Activated CD8-positive, alpha-beta memory T cell treated with anti-CD3 and anti-CD28 coated beads, Interleukin-2, amount 10 ng/mL, durations not matched to agents 7 days and 5 days (primary cell): ENCODE measurements at regions not wholly inside any gene's neighbourhood (a gene's known extent, or its start where the extent isn't known, plus 50 kb on each side); places are given as distances from the start of the nearest gene placed in this dataset.
"Not testable (repeated sequence)": the region's sequence is repeated elsewhere in the genome, so short reads cannot be mapped to it uniquely, and the experiment has no call there.

ENCODE experiments used
- ATAC-seq: fragments of 150-1000 bp; cut with Tn5 transposase; one replicate; pipeline ENCODE4 v1.10.0; 2021; ENCODE audit warnings: moderate library complexity
- CTCF ChIA-PET: fragments of 350-600 bp; sonication (Branson Sonifier 250); formaldehyde crosslinking; loops from one replicate; lab custom pipeline; 2021; ENCODE audit warnings: antibody characterized with exemption; lab: Charles Lee
- DNase-seq: peaks from one replicate; pipeline ENCODE4 v3.0.0-alpha.2; 2020
- H3K27ac Mint-ChIP-seq: one replicate; pipeline ENCODE4 v1.8.0; 2021; ENCODE audit warnings: mild to moderate bottlenecking, mixed read lengths
- H3K27me3 Mint-ChIP-seq: one replicate; pipeline ENCODE4 v1.8.0; 2021; ENCODE audit warnings: mixed read lengths
- H3K36me3 Mint-ChIP-seq: one replicate; pipeline ENCODE4 v1.8.0; 2021; ENCODE audit warnings: mild to moderate bottlenecking, mixed read lengths
- H3K4me1 Mint-ChIP-seq: one replicate; pipeline ENCODE4 v1.8.0; 2021; ENCODE audit warnings: mixed read lengths
- H3K4me3 Mint-ChIP-seq: one replicate; pipeline ENCODE4 v1.8.0; 2021; ENCODE audit warnings: mild to moderate bottlenecking, moderate library complexity, mixed read lengths
- H3K9me3 Mint-ChIP-seq: one replicate; pipeline ENCODE4 v1.8.0; 2022; ENCODE audit warnings: low read depth, mixed read lengths

DNA sequence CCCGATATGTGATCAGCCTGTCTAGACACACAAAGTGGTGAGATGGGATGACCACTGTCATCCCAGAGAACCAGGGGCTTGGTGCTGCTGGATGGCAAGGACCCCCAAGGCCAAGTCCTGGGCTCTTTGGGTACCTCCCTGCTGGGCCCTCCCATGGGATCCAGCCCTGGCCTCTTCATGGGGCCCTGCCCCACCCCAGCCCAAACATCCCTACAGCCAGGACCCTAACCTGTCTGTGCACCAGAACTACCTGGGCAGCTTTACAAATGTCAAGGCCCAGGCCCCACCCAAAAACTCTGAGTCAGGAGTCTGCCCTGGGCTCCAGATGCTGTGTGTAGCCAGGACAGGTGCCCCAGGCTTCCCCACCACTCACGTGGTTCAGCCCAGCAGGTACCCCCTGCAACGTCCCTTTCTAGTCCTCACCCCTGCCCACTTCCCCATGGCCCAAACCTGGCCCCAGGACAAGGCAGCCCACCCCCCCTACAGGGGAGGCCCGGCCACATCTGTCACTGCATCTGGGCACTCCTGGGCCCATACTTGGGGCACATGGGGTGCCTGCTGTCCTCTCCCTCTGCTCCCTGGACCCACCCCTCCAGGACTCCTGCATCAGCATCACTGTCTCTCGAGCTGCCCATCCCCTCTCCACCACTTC, 233.5 kb downstream of the TUBA3C start:
- ATAC-seq (no peak), DNase-seq (no peak)
- no peak overlapping the region for H3K4me3 Mint-ChIP-seq
- no peak overlapping the region for H3K27ac Mint-ChIP-seq
- H3K36me3 Mint-ChIP-seq, result no peaks in the 10 kb centered on the region
- H3K9me3 Mint-ChIP-seq, result no peaks in the 10 kb centered on the region
- H3K27me3 Mint-ChIP-seq, result no peaks in the 10 kb centered on the region
- H3K4me1 Mint-ChIP-seq, result no peaks in the 10 kb centered on the region
- CTCF ChIA-PET, result no interaction called here

- H3K36me3 Mint-ChIP-seq, result no peaks in the 10 kb centered on the region
- no peak overlapping the region for H3K27ac Mint-ChIP-seq
- CTCF ChIA-PET, result no interaction called here
- no peak overlapping the region for H3K4me3 Mint-ChIP-seq
- H3K9me3 Mint-ChIP-seq, result no peaks in the 10 kb centered on the region
- no peaks in the 10 kb centered on the region for H3K27me3 Mint-ChIP-seq
- no peak for DNase-seq
- H3K4me1 Mint-ChIP-seq, result no peaks in the 10 kb centered on the region
- no peak for ATAC-seq
Measured at GRCh38 chr13:18947376-18947977, 234.1 kb downstream of the TUBA3C start.

DNA sequence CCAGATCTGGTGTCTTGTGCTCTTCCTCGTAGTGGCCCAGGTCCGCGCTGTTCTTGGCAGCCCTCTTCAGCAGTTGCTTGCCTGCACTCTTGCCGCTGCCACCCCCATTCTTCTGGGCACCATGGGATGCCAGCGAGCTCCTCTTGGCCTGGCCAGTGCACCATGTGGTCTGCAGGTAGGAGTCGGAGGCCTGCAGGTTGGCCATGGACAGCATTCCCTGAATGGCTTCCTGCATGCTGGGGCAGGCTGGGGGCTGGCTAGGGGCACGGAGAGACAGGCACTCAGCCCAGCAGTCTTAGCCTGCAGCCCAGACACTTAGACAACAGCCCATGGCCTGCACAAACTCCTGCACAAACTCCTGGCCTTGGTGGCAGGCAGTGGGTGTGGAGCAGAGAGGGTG, 234.9 kb downstream of the TUBA3C start:
- no peaks in the 10 kb centered on the region for H3K4me1 Mint-ChIP-seq
- CTCF ChIA-PET, result no interaction called here

GRCh38 chr13:18944501-18945068, 237.0 kb downstream of the TUBA3C start:
- H3K4me3 Mint-ChIP-seq, result no peak overlapping the region
- CTCF ChIA-PET, result no interaction called here
- ATAC-seq (no peak), DNase-seq (no peak)
- H3K4me1 Mint-ChIP-seq, result no peaks in the 10 kb centered on the region
- no peaks in the 10 kb centered on the region for H3K9me3 Mint-ChIP-seq
- no peak overlapping the region for H3K27ac Mint-ChIP-seq
- no peaks in the 10 kb centered on the region for H3K36me3 Mint-ChIP-seq
- H3K27me3 Mint-ChIP-seq, result no peaks in the 10 kb centered on the region

More for the DNA sequence above, 234.9 kb downstream of the TUBA3C start:
- Mint-ChIP-seq H3K27me3 (no peaks in the 10 kb centered on the region), H3K9me3 (no peaks in the 10 kb centered on the region), H3K4me3 (no peak overlapping the region), H3K36me3 (no peaks in the 10 kb centered on the region), H3K27ac (no peak overlapping the region)
- ATAC-seq (no peak), DNase-seq (no peak)

DNA sequence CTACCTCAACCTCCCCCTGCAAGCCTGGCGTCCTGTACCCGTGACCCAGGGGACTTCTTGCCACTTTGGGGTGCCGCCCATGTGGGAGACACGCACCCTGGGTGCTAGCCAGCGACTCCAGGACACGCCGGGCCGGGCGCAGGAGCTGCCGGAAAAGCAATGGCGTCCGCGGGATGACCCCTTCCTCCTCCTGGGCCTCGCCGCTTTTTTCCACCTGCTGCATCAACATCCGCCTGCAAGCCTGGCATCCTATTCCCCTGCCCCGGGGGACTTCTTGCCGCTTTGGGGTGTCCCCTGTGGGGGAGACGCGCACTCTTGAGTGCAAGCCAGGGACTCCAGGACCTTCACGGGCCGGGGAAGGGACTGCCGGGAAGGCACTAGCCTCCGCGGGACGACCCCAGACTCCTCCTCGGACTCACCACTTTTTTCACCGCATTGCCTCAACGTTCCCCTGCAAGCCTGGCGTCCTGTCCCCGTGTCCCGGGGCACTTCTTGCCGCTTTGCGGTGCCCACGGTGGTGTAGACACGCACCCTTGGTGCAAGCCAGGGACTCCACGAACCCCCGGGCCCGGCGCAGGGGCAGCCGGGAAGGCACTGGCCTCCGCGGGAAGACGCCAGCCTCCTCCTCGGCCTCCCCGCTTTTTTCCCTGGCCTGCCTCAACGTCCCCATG, 237.8 kb downstream of the TUBA3C start:
- H3K36me3 Mint-ChIP-seq, result no peaks in the 10 kb centered on the region
- H3K4me3 Mint-ChIP-seq, result no peak overlapping the region
- ATAC-seq, result no peak
- H3K27me3 Mint-ChIP-seq, result no peaks in the 10 kb centered on the region
- no peaks in the 10 kb centered on the region for H3K4me1 Mint-ChIP-seq
- CTCF ChIA-PET, result no interaction called here
- no peak for DNase-seq
- no peak overlapping the region for H3K27ac Mint-ChIP-seq
- H3K9me3 Mint-ChIP-seq, result no peaks in the 10 kb centered on the region

DNA sequence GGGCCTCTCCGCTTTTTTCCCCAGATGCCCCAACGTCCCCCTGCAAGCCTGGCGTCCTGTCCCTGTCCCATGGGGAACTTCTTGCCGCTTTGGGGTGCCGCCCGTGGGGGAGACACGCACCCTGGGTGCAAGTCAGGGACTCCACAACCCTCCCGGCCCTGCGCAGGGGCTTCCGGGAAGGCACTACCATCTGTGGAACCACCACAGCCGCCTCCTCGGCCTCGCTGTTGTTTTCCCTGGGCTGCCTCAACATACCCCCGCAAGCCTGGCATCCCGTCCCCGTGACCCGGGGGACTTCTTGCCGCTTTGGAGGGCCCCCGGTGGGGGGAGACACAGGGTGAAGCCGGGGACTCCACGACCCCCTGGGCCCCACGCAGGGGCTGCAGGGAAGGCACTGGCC, 238.4 kb downstream of the TUBA3C start:
- Mint-ChIP-seq H3K27ac (no peak overlapping the region), H3K9me3 (no peaks in the 10 kb centered on the region), H3K4me3 (no peak overlapping the region), H3K36me3 (no peaks in the 10 kb centered on the region), H3K27me3 (no peaks in the 10 kb centered on the region), H3K4me1 (no peaks in the 10 kb centered on the region)
- no peak for ATAC-seq
- DNase-seq, result no peak
- CTCF ChIA-PET, result no interaction called here

DNA sequence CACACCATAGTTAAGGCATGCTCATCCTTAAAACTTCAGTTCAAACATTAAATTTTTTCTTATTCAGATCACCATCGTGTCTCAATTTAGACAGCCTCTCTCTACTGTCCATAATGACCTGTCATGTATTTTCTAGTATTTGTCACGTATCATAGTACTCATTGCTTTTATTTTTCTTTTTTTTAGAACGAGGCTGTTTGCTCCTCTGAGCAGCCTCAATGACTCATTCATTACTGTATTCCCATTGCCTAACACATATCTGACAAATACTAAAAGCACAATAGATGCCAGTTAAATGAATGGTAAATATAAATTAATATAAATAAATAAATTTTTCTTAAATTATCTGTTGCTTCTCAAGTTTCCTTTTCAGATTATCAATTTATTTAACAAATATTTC, 245.5 kb downstream of the TUBA3C start:
- Mint-ChIP-seq H3K9me3 (no peaks in the 10 kb centered on the region), H3K27me3 (no peaks in the 10 kb centered on the region), H3K36me3 (no peaks in the 10 kb centered on the region), H3K4me1 (no peaks in the 10 kb centered on the region), H3K4me3 (no peak overlapping the region), H3K27ac (no peak overlapping the region)
- ATAC-seq (no peak), DNase-seq (no peak)
- CTCF ChIA-PET, result no interaction called here

DNA sequence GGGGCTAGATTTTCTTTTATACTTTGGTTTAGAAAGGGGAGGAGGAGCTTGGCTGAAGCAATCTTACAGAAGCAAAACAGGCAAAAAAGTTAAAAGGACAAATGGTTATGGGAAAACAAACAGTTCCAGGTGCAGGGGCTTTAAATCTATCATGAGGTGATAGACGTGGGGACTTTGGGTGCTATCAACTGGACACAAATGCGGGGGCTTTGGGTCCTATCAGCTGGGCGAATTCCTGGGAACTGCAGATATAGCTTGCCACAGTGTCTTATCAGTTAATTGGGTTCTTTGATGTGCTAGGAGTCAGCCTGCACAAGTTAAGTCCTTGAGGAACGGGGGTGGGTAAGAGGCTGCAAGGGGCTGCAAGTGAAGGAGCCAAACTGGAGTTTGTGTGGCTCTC, 260.6 kb downstream of the TUBA3C start:
- H3K4me3 Mint-ChIP-seq, result no peak overlapping the region
- no peaks in the 10 kb centered on the region for H3K9me3 Mint-ChIP-seq
- ATAC-seq (no peak), DNase-seq (no peak)
- H3K27ac Mint-ChIP-seq, result no peak overlapping the region
- no peaks in the 10 kb centered on the region for H3K27me3 Mint-ChIP-seq
- CTCF ChIA-PET, result no interaction called here
- H3K4me1 Mint-ChIP-seq, result no peaks in the 10 kb centered on the region
- no peaks in the 10 kb centered on the region for H3K36me3 Mint-ChIP-seq

DNA sequence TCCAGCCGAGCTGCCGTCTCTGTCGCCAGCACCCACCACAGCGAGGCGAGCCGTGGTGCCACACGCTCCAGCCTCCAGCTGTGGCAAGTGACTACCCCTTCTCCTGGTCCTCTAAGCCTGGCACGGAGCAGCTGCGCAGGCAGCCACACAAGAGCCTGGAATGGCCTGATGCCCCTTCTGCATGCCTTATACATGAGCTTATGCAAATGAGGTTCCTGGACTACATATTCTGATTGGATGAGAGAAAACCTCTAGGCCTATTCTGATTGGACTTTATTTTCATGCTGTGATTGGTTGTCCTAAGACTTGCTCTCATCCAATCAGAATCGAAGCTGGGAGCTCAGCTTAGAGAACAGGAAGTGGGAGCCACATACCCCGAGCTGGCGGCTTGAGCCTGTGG, 276.5 kb downstream of the TUBA3C start:
- H3K4me3 Mint-ChIP-seq, H3K27me3 Mint-ChIP-seq, ATAC-seq, H3K36me3 Mint-ChIP-seq, CTCF ChIA-PET, H3K4me1 Mint-ChIP-seq, DNase-seq, H3K27ac Mint-ChIP-seq, H3K9me3 Mint-ChIP-seq: not testable (repeated sequence)

GRCh38 chr13:18895411-18895810, 286.2 kb downstream of the TUBA3C start:
- ATAC-seq, H3K27ac Mint-ChIP-seq, H3K9me3 Mint-ChIP-seq, DNase-seq, H3K27me3 Mint-ChIP-seq, H3K4me1 Mint-ChIP-seq, H3K4me3 Mint-ChIP-seq, CTCF ChIA-PET, H3K36me3 Mint-ChIP-seq: not testable (repeated sequence)

DNA sequence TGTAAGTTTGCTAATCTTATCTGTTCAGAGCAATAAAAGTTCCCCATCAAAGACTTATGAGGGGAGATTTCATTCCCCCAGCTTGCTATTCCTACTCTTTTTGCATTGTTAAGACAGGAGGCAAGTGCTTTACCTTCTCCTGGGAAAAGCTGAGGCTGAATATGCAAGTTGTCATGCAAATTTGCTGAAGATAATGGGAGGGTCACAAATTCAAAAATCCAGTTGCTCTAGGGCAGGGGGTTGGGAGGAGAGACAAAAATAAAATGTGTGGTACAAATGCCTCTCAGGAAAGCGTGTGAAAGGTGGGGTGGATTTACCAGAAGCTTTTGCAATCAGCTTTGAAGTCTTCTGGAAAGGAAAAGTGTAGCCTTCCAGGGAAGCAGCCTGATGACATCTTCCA, 290.4 kb downstream of the TUBA3C start:
- CTCF ChIA-PET, H3K9me3 Mint-ChIP-seq, DNase-seq, H3K36me3 Mint-ChIP-seq, H3K27me3 Mint-ChIP-seq, H3K4me3 Mint-ChIP-seq, H3K27ac Mint-ChIP-seq, ATAC-seq, H3K4me1 Mint-ChIP-seq: not testable (repeated sequence)

- DNase-seq, CTCF ChIA-PET, H3K4me3 Mint-ChIP-seq, H3K4me1 Mint-ChIP-seq, H3K36me3 Mint-ChIP-seq, H3K27ac Mint-ChIP-seq, H3K27me3 Mint-ChIP-seq, ATAC-seq, H3K9me3 Mint-ChIP-seq: not testable (repeated sequence)
Measured at GRCh38 chr13:18874875-18875789, 306.5 kb downstream of the TUBA3C start.

DNA sequence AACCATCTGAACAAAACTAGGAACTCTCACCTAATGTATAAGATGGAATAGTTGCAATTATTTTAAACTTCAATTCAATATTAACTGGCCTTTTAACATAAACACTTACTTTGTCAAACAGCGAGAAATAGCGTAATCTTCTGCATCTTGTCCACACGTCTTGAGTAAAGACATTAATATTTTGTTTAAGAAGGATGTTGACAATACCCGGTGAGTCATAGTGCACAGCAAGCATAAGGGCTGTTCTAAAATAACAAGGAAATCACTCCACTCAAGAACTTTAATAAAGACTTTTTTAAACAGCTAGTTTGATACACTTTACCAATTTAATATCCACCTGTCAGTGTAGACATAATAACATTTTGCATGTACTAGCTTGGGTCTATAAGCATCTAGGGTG, 311.1 kb downstream of the TUBA3C start:
- H3K27ac Mint-ChIP-seq, CTCF ChIA-PET, H3K9me3 Mint-ChIP-seq, ATAC-seq, DNase-seq, H3K4me3 Mint-ChIP-seq, H3K27me3 Mint-ChIP-seq, H3K4me1 Mint-ChIP-seq, H3K36me3 Mint-ChIP-seq: not testable (repeated sequence)
